ENCODE measurements at regions not wholly inside any gene's neighbourhood (a gene's known extent, or its start where the extent isn't known, plus 50 kb on each side); places are given as distances from the start of the nearest gene placed in this dataset.
"Not testable (repeated sequence)": the region's sequence is repeated elsewhere in the genome, so short reads cannot be mapped to it uniquely, and the experiment has no call there.

DNA sequence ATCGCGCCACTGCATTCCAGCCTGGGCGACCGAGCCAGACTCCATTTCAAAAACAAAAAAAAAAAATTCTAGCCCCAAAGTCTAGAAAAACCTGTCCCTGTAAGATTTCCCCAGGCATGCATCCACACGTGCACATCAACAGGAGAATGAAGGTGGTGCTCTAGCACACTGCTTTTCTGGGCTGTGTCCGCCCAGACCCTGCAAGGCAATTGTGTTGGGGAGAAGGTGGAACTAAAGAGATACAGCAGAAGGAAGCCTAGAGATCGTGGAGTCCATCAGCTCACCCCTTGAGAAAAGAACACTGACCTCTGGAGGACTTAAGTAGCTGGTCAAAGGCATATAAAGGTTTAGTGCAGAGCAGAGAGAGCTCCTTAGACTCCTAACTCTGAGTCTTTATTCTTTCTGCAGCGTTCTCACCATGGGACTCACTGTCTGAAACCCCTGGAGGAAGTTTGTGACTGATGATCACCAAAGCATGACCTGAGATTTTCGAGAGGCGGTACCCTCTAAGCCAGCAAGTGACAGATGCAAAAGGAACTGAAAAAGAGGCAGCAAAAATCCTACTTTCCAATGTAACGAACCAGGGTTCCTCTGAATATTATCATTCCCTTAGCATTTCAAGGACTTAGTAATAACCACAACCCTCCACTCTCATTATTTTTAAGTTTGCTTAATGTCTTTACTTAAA, 179.8 kb downstream of the MEX3B start:
- DNase-seq: no peak

DNA sequence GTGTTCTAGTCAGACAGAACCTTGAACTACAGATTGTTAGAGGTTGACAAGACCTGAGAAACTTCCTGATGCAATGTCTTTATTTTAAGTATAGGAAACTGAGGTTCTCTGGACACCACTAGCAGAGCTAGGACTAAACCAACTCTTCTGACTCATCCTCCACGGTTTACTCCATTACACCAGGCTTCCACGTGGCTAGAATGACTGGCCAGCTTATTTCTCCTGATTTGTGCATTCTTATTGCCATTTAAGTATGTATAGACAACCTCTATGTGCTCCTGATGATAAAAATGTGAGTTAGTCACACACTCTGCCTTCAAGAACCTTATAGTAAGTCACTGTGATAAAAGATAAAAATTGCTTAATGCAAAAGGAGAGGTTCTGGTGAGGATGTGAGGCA, 182.7 kb downstream of the MEX3B start:
- DNase-seq: peak; percentile 81

DNA sequence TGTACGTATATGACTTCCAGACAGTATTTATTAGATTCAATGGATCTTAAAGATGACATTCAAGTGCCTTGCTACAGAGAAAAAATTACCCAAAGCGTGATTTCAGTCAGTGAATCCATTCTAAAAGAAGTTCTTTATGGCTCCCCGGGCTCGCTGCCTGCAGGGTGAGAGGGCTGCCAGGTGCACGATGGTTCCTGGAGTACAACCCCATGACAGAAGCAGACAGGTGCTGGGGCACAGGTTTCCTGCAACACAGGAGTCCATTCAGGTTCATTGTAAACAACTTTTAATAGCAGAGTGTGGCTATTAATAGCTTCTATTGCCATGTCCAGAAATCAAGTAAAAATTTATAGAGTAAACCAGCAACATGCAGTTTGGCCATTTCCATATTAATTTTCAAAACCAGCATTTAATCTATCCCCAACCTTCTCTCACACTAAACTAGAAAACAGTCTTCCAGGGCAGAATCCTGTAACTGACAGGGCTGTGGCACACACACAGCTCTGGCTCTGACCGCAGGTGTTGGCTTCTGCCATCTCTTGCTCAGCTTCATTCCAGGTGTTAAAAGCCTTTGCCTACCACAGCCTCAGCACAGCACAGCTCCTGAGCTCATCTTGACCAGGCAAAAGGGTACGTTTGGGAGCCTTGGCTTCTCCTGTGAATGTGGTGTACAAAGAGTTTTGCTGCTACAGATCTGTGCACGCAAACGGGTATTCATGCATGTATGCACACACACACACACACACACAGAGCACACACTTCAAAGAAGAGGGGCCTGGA, 185.9 kb downstream of the MEX3B start:
- DNase-seq: no peak

DNA sequence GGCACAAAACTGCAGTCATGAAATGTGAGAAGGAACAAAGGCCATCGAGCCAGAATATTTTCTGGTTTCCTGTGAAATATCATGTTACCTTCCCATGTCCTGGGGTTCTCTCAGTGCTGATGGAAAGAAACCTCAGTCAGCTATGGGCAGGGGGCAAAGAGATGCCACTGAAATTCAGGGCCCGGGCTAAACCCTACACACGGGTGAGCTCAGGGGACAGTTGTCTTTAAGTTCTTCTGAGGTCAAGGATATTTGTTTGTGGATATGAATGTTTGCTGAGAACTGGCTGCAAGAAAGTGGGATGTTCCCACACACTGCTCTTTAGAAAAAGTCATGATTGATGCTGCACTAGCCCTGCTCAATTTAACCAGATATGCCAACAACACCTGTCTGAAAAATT, 187.2 kb downstream of the MEX3B start:
- no peak for DNase-seq

DNA sequence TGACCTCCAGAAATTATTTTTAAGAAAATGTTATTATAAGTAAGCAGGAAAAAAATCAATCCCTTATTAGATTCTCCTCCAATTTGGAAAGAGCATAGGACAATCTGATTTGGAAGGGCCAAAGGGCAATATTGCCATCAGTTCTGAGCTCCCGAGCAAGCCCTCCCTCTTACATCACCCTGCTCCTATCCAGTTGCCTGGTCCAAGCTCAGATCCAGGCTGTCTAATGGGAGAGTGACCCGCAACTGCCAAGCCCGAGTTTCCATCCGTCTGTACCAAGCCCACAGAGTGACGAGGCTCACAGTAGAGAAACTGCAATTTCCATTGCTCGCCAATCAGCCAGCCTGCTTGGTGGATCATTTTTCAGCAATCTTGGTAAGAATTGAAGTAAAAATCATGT, 187.7 kb downstream of the MEX3B start:
- DNase-seq: no peak

DNA sequence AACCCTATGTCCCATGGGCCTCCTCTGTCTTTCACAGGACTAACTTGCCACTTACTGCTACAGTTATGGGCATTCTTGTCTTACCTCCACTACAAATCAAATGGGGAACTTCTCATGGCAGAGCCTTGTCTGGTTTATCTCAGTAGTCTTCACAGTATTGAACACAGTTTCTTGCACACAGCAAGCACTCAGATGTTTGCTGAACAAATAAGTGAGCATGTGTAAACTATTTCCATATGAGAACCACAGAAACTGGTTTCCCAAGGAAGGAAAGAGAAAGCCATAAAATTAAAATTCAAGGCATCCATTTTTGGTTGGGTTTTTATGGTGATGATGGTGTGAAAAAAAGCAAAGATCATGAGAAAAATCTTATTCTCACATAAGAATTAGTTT, 189.2 kb downstream of the MEX3B start:
- no peak for DNase-seq

DNA sequence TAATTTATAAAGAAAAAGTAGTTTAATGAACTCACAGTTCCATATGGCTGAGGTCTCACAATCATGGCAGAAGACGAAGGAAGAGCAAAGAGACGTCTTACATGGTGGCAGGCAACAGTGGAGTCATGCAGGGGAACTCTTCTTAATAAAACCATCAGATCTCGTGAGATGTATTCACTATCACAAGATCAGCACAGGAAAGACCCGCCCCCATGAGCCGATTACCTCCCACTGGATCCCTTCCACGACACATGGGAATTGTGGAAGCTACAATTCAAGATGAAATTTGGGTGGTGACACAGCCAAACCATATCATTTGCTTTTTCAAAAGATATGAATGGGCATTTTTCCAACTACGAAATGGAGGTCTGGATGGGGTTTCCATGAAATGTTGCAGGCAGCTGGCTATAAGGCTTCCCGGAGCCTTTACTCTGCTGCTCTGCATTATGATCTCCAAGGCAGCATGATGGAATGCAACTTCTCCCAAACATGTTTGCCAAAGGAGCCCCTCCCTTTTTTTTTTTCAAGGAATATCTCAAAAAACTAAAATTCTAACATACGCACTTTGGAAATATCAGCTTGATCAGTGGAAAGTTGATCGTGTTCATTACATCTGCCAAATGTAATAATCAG, 189.7 kb downstream of the MEX3B start:
- peak; percentile 13 for DNase-seq

DNA sequence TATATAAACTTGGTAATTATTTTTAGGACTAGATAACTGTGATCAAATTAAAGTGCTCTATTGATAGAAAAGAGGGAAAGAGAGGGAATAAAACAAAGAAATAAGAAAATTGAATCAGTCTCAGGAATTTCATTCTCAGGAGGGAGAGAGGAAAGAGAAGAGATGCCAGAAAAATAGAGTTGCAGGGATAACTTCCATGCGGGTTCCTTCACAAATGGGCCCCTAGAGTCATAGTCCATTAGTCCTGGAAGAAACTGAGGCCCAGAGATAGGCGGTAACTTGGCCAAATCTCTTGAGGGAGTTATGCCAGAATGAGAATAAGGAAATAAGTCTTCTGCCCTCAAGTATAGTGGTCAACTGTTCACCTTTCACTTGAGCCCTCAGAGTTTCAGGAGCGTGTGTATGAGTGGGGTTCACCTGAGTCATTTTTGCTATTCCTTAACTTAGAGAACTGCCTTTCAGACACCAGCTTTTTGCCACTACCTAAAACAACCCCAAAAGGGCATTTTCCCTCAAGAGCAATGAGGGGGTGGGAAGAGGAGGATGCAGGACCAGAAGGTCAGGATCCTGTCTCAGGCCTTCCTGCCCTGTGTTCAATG, 192.6 kb downstream of the MEX3B start:
- DNase-seq: no peak

DNA sequence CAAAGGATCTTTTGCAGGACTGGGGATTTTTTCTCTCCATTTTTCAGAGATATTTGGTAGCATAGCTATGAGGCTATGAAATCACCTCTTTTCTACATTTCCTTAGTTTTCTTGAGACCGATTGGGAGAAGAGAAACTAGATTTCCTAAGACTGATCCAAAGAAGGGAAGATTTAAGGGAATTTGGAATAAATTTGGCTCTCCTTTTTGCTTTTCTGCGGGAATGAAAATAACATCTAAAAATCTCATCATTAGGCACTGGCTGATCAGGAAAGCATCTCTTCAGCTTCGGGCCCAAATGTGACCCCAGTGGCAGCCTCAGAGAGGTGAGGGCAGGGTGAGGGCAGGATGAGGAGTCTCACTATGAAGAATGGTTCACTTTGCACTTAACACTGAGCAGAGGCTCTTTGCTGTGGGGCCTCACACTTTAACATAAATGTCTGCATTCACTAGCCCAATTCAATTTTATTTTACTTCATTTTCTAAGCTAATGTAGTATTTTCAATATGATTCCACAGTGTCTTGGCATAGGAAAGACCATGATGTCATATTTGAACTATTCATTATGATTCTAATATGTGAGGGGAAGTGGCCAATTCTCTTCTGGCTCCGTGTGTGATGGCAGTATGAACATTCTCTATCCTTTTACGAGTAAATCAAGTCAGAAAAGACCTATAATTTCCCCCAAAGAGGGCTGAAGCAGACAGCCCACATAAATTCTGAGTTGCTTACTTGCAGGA, 193.2 kb downstream of the MEX3B start:
- DNase-seq: peak; percentile 39

DNA sequence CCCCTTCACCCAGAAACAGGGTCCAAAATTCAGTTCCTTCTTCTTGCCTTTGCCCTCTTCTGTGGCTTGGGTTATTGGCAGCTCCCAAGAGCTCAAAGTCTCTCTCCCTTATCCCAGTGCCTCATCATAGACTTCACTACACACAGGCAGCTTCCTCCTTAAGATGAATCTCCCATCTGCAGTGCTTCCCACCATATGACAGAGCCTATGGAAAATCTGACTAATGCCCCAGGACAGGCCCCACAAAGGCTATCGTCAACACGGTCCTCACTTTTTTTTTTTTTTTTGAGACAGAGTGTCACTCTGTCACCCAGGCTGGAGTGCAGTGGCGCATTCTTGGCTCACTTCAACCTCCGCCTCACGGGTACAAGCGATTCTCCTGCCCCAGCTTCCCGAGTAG, 194.1 kb downstream of the MEX3B start:
- no peak for DNase-seq

DNA sequence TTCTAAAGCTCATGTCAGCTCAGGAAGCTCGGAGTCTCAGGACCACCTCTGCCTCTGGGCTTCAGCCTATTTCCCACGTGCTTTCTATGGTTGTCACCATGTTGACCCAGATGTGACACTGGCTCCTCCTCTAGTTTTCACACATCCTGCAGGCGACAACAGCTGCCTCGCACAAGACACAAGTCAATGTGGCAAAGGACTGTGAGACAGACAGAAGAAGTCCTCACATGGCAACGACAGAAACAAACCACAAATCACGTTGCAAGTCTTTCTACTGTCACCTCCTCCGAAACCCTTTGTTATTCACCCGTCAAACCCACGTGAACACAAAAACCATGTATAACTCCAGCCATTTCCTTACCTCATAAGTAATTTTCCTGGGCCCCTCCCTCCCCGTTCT, 194.5 kb downstream of the MEX3B start:
- DNase-seq: no peak

DNA sequence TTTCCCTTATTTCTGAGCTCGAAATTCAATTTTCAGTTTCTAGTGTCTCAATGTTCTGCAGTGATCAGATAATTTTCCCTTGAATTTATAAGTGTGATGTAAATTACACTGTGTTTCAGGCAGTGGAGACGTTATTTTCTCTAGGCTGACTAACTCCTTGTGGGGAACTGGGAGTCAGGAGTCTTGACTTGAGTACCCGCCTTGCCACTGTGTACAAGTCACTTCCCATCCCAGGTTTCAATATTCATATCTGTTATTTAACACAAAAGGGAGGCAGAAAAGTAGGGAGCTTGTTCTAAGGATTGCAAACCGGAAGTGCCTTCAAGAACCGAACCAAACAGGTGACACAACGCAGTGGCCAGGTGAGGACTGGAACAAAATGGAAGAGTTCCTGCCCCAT, 196.5 kb downstream of the MEX3B start:
- no peak for DNase-seq

DNA sequence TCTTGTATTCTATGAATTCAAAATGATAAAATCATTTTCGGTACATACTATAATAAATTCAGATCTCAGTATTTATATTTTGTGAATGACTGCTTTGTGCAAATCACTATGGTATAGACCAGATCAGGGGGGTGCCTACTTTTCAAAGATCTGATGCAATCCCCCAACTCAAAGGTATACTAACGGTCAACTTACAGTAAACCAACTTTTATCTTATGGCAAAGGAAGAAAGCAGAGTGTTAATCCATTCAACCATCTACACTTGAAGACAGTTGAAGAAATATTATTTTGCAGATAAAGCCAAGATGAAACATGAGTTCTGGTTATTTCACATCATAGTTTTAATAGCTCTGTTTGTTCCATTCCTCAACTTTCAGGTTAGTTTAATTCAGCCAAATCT, 197.1 kb downstream of the MEX3B start:
- no peak for DNase-seq

DNA sequence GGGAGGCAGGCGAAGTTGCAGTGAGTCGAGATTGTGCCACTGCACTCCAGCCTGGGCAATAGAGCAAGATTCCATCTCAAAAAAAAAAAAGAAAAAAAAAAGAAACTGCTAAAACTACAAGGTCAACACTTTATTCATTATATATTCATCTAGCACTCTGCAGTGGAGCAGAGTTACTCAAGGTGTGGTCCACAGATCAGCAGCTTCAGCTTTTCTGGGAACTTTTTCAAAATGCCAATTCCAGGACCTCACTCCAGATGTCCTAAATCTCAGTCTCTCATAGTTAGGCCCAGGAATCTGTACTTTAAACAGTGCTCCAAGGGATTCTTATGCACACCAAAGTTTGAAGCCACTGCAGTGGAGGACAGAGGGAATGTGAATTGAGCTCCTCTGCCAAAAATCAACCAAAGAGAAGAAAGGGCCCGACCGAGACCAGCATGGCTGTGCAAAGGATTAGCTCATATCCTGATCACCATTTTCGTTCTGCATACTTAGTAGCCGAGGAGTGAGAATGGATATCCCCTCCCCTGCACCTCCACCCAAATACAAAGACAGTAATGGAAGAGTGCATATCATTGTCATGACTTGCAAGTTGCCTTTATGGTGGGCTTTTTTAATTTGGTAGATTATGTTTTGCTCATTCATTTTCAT, 201.9 kb downstream of the MEX3B start:
- DNase-seq: no peak

DNA sequence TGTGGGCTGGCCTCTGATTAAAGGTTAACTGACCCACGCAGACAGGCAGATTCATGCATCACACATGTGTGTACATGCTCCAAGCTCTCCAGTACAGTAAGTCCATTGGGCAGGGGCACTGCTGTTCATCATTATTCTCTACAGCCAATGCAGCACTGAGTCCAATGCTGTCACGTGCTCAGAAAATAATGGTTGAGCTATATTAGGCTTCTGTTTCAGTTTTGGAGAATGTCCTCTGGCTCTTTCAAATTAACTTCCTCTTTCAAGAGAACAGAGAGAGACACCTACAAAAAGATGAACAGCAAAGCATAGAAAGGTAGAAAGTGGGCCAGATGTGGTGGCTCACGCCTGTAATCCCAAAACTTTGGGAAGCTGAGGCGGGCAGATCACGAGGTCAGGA, 202.6 kb downstream of the MEX3B start:
- DNase-seq: no peak

DNA sequence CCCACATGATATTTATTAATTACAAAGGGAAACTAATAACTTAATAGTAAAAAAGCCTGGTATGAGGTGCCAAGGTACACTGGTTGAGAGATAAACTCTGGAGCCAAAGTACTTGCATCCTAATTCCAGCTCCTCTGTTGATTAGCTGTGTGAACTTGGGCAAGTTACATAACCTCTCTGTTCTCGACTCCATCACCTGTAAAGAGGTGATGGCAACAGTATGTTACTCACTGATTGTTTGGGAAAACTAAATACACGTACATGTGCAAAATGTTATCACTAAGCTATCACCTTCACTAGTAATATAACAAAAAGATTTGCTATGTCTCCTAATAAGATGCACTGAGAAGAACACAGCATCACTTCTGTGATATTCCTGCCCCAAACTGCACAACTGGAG, 206.4 kb downstream of the MEX3B start:
- DNase-seq: no peak

DNA sequence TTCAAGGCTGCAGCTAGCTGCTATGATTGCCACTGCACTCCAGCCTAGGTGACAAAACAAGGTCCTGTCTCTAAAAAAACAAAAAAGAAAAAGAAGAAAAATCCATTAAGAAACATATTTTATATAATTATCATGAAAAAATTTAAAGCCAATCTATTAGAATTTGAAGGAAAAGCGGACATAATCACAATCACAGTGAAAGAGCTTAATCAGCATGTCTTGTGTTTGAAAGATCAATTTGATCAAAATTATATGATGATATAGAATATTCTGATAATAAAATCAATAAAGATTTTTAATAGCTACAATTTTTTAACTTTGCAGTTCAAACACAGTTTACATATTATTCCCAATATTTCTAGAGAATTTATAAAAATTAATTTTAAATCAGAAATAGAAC, 210.1 kb downstream of the MEX3B start:
- no peak for DNase-seq

DNA sequence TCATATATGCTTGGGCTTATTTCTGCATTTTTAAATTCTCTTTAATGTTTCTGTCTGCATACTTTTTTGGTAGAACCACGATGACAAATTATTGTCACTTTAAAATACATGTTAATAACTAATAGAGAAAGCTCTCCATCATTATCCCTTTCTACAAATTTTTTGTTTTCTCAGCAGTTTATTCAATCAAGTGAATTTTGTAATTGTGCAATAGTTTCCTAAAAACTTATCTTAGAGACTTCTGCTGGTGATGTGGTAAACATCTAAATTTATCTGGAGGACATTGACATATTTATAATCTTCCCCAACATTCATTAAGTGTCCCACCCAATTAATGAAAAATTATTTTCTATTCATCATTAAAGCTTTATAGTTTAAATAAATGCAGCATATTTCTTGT, 215.3 kb downstream of the MEX3B start:
- no peak for DNase-seq

DNA sequence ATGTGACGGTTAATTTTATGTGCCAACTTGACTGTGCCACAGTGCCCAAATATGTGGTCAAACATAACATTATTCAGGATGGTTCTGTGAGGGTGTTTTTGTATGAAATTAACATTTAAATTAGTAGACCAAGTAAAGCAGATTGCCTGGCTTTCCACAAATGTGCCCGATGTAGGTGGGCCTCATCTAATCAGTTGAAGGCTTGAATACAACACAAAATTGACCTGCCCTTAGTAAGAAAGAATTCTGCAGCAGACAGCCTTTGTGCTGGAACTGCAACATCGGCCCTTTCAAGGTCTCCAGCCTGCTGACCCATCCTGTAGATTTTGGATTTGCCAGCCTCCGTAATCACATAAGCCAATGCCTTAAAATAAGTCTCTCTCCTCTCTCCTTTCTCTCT, 215.9 kb downstream of the MEX3B start:
- no peak for DNase-seq

DNA sequence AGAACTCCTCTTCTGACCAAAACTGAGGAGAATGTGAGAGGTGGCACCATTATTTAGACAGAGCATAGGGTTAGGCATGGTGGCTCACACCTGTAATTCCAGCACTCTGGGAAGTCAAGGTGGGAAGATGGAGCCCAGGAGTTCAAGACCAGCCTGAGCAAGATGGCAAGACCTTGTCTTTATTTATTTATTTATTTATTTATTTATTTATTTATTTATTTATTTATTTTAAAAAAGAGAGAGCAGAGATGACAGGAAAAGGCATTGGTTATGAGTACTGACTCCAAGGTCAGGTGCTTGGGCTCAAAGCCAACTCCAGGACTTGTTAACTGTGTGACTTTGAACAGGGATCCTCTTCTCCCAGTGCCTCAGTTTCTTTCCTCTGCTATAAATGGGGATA, 217.7 kb downstream of the MEX3B start:
- no peak for DNase-seq

DNA sequence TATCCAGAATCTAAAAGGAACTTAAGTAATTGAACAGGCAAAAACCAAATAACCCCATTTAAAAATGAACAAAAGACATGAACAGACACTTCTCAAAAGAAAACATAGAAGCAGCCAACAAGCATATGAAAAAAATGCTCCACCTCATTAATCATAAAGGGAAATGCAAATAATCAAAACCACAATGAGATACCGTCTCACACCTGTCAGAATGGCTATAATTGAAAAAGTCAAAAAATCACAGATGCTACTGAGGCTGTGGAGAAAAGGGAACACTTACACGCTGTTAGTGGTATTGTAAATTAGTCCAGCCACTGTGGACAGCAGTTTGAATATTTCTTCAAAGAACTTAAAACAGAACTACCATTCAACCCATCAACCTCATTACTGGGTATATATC, 220.7 kb downstream of the MEX3B start:
- no peak for DNase-seq

DNA sequence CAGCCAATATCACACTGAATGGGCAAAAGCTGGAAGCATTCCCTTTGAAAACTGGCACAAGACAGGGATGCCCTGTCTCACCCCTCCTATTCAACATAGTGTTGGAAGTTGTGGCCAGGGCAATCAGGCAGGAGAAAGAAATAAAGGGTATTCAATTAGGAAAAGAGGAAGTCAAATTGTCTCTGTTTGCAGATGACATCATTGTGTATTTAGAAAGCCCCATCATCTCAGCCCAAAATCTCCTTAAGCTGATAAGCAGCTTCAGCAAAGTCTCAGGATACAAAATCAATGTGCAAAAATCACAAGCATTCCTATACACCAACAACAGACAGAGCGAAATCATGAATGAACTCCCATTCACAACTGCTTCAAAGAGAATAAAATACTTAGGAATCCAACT, 223.2 kb downstream of the MEX3B start:
- not testable (repeated sequence) for DNase-seq
